GM19043 (cell line): ENCODE measurements at regions not wholly inside any gene's neighbourhood (a gene's known extent, or its start where the extent isn't known, plus 50 kb on each side); places are given as distances from the start of the nearest gene placed in this dataset.
"Not testable (repeated sequence)": the region's sequence is repeated elsewhere in the genome, so short reads cannot be mapped to it uniquely, and the experiment has no call there.

Experiments used
- ATAC-seq: cut with Tn5 transposase; IDR thresholded peaks from one replicate; pipeline ENCODE4 v1.9.1; 2021; ENCODE audit warnings: low read depth; ENCODE audit not compliant: unreplicated experiment

DNA sequence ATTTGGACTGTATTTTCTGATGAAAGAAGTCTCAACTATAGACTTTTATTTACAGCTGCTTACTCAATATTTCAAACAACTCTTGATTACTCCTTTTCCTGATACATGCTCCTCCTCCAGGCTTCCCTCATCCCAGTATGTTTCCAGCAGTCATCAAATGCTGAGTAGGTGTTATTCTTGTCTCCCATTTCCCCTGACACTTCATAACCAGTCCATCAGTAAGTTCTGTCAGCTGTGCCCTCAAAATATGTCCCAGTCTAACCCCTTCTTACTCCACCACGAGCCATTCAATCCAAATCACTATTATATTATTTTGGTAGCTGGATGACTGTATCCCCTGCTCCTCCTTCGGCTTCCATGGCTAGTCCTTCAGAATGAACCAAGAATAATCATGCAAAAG is 189.1 kb upstream of the DTNA start:
- no peak for ATAC-seq

DNA sequence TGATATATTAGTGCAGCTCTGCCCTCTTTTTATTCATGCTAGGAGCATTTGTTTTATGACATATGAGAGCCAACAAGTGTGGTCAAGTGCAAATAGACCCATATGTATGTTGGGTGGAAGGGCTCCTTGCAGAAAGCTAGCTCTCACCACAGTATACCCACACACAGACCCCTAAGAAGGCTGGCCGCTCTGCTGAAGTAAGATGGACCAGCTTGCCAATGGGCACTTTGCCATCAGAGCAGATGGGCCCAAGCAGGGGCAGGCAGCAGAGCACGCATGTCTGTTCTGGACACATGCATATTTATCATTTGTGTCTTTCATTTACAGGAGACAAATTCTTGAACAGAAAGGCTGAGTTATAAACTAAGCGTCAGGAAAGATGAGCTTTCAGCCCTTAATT is 187.5 kb upstream of the DTNA start:
- ATAC-seq = no peak

GRCh38 chr18:34525244-34525643 is 184.9 kb upstream of the DTNA start:
- ATAC-seq = no peak

DNA sequence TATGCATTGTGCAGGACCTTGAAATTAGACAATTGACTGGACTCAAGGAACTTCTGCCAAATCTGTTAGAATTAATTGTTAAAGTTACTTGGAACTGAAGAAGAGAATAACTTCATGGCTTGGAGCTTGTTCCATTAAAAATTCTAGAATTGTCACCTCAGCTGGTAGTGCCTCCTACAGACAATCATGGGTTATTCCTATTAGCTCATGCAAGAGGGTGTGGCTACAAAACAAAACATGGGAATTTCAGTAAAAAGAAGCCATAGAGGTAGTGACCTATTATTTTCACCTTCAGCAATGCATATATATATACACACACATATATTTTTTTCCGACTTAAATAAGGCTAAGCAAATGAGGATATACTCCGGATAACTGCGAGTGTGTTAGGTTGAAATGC is 181.9 kb upstream of the DTNA start:
- ATAC-seq = no peak

GRCh38 chr18:34529358-34530335 is 180.5 kb upstream of the DTNA start:
- no peak for ATAC-seq

GRCh38 chr18:34531110-34531509 is 179.0 kb upstream of the DTNA start:
- no peak for ATAC-seq

DNA sequence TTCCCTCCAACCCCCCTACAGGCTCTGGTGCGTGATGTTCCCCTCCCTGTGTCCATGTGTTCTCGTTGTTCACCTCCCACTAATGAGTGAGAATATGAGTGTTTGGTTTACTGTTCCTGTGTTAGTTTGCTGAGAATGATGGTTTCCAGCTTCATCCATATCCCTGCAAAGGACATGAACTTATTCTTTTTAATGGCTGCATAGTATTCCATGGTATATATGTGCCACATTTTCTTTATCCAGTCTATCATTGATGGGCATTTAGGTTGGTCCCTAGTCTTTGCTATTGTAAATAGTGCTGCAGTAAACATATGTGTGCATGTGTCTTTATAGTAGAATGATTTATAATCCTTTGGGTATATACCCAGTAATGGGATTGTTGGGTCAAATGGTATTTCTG is 175.5 kb upstream of the DTNA start:
- not testable (repeated sequence) for ATAC-seq

- no peak for ATAC-seq
Observed at GRCh38 chr18:34540897-34541296, 169.2 kb upstream of the DTNA start.

DNA sequence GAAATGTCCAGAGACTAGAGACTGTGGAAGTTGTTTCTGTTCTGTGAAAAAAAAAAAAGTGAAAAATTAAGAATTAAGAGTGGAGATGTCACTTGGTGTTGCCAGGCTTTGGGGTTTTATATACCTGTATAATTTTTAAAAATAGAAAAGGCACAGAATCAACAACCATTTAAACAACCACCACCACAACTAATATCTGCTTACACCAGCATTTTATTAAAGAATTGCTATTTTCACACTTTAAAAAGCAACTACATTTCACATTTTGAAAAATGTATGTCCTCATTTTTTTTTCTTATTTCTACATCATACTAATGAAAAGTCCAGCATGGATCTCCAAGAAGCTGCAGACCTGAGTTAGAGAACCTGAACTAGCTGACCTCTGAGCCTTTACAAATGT is 167.5 kb upstream of the DTNA start:
- ATAC-seq = no peak

DNA sequence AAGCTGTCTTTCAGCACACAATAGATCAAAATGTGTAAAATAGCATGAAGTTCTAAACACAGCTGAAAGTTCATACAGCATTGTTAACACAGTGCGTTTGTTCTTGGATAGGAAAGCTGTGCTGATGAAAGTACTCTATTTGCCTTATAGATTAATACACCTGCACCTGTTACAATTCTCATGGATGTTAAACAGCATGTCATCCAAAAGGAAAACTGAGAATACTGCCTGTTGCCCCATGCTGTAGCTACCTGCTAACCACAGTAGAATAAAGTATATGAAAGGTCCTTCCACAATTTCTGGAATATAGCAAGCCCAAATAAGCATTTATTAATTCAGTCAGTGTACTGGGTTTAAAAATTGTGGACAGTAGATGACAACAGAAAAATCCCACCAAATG is 166.7 kb upstream of the DTNA start:
- no peak for ATAC-seq

DNA sequence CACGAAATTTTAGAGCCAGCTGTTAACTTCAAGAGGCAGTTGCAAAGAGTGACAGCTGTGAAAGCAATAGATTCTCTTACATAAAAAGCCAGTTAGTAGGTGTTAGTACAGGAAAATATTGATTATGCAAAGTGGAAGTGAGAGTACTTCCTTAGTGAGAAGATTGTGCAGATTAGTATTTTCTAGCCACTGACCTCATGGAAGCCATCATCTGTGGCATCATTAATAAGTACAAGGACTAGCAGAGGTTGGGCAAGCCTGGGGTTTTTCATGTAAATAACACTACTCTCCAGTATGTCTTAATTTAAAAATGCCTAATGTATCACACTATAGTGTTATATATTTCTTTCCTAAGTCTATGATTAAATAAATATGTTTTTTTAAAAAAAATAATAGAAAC is 166.2 kb upstream of the DTNA start:
- ATAC-seq = no peak

- no peak for ATAC-seq
Observed at GRCh38 chr18:34544930-34545329, 165.2 kb upstream of the DTNA start.

GRCh38 chr18:34548120-34548972 is 161.8 kb upstream of the DTNA start:
- ATAC-seq = no peak

DNA sequence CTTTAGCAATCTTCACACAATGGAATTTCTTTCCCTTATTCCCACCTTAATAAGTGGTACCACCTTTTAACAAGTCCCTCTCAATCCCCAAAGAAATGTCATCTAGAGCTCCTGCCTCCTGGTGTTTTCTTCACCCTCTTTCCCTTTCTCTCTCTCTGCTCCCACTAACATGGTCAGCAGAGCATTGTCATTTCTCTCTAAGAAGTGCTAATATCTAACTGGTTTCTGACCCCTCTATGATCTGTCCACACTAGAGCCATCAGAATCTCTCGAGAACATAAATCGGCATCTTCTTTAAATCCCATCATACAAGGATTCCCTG is 161.2 kb upstream of the DTNA start:
- no peak for ATAC-seq

- no peak for ATAC-seq
Observed at GRCh38 chr18:34549367-34549766, 160.7 kb upstream of the DTNA start.

GRCh38 chr18:34550156-34550555 is 159.9 kb upstream of the DTNA start:
- no peak for ATAC-seq

DNA sequence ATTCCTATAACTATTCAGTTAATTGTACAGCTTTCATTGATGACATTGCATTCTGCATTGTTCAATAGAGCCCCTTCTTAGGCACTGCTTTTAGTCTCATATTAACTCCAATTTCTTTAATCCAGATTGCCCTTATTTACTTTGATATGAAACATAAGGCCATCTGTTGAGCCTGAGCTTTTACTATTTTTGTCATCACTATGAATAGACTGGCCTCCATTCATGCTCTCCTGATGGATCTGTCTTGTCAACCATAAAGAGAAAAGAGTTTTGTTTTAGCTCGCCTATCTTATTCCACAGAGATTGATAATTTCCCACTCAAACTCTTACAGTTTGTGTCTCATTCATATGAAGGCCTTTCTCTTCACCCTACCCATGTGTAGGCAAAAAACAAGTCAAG is 159.2 kb upstream of the DTNA start:
- ATAC-seq = no peak

DNA sequence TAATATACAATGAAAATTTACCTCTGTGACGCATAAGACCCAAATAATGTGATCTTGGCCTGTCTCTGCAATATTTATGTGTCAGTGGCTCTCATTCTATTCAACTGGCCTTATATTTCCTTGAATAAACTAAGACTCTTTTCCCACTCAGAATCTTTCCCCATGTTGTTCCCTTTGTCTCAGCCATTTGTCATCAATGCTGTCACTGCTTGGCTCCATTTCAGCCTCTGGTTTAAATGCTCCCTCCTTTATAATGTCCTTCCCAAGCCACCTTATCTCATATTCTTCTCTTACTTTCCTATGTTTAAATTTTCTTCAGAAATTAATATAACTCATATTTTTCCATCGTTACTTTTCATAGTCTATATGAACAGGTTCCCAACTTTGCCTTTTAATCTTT is 158.3 kb upstream of the DTNA start:
- no peak for ATAC-seq

DNA sequence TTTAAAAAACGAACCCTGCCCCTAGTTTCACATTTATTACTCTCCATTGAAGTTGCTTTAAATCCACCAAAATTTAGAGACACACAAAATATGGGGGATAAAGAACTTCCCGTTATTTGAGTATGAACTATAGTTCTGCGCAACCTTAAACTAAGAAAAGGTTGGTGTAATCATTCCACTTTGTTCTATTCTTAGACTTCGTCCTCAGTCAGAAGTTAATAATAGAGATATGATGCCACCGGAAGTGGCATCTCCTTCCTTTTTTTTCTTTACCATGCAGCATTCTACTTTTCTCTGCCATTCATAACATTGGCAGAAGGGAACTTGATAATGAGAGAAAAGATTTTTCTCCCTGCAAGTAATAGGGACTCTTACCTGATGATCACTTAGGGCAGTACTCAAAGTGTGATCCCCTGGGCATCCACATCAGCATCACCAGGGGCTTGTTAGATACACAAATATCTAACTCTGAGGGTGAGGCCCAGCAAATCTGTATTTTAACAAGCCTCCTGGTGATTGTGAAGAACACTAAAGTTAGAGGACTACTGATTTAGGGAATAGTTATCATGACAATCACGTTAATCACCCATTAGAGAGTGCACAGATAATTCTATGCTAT is 147.7 kb upstream of the DTNA start:
- ATAC-seq = no peak

DNA sequence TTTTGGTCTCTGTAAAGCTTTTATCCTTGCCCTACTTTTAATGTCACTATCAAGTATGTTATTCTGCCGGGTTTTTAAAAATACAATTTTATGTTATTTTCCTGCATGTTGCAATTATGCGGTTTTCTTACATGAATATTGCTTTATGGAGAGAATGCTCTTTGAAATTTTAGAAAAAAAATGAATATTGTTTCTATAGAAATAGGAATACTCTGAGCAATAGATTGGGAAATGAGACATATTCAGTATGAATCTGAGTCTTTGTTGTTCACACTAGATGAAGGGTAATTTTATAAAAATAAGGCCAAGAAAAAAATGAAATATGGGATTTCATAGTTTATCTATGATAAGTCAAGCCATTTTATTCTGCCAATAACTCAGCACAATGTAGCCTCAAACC is 142.2 kb upstream of the DTNA start:
- ATAC-seq = no peak

DNA sequence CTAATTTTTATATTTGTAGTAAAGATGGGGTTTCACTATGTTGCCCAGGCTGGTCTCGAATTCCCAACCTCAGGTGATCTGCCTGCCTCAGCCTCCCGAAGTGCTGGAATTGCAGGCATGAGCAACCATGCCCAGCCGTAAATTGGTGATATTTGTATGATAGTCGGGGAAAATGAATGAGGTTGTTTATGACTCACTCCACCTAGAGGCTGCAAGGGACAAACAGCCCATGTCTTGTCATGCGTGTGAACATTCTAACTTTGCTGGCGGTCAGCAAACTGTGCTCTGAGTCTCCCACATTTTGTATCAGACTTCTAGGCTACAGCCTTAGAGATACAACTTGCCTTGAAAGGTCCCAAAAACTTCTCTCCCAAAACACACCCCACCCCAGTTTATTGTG is 133.5 kb upstream of the DTNA start:
- ATAC-seq = no peak
